NCI-H146 (cell line): ENCODE measurements at regions not wholly inside any gene's neighbourhood (a gene's known extent, or its start where the extent isn't known, plus 50 kb on each side); places are given as distances from the start of the nearest gene placed in this dataset.
"Not testable (repeated sequence)": the region's sequence is repeated elsewhere in the genome, so short reads cannot be mapped to it uniquely, and the experiment has no call there.

Experiments used
- DNase-seq: peaks from one replicate; lab custom pipeline; 2025; lab: John Stamatoyannopoulos, UW

- DNase-seq, result no peak
Observed at GRCh38 chr10:120755771-120756170, 95.4 kb upstream of the WDR11 start.

GRCh38 chr10:120760253-120760652 lies 90.9 kb upstream of the WDR11 start:
- DNase-seq, result no peak

DNA sequence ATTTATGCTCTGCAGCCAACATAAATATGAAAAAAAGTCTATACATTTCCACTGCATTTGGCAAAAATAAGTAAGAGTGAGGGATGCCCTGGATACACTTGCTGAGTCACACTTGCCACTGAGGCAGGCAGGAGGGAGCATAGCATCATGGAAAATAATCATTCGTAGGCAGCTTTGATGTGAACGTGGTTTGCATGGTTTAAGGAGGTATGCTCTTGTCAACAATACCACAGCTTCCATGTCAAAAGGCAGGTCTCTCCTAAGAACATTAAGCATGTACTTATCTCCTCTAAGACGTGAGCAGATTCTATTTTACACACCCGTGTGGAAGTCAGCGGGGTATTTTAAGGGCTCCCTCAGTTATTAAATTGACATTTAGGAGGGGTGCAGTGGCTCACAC lies 89.2 kb upstream of the WDR11 start:
- no peak for DNase-seq

DNA sequence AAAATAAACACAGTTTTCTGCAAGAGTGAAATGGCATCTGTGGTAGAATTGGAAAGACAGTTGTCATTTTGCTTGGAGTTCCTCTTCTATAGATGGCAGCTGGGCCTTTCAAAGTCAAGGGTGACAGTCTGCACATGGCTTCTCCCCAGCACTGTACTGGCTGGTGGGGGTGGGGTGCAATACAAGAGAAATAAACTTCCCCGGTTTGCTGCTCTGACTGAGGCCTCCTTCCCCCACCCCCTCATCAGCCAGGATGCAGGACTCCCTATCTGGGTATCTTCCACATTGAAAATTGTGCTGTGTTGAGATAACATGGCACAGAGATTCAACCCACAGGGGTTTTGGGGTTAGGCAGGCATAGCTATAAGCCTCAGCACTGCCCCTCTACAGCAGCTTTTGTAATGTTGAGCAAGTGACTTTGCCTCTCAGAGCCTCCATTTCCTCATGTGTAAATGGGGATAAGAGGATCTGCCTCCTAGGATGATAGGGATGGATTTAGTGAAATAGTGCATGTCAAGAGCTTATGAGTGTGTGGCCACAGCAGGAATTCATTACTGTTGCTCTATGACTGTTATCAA lies 85.8 kb upstream of the WDR11 start:
- DNase-seq, result no peak

DNA sequence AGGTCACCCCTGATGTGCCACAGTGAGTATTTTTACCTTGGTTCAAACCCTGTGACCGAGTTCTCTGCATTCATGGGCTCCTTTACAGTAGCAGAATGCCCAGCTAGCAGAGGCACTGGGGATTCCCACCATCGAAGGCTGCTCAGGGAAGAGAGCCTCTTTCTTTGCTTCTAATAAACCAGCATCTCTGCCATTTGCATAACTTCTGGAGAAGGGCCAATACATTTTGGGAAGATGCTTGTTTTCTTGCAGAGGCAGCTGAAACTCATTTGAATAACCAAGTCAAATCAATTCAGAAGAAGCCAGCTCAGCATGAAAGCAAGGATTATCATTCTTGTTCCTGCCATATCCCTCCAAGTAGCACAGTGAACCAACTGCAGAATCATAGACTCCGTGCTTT lies 82.9 kb upstream of the WDR11 start:
- DNase-seq, result no peak

- no peak for DNase-seq
Observed at GRCh38 chr10:120770496-120770895, 80.7 kb upstream of the WDR11 start.

- DNase-seq, result no peak
Observed at GRCh38 chr10:120776442-120776841, 74.7 kb upstream of the WDR11 start.

GRCh38 chr10:120782336-120782735 lies 68.8 kb upstream of the WDR11 start:
- DNase-seq, result no peak

DNA sequence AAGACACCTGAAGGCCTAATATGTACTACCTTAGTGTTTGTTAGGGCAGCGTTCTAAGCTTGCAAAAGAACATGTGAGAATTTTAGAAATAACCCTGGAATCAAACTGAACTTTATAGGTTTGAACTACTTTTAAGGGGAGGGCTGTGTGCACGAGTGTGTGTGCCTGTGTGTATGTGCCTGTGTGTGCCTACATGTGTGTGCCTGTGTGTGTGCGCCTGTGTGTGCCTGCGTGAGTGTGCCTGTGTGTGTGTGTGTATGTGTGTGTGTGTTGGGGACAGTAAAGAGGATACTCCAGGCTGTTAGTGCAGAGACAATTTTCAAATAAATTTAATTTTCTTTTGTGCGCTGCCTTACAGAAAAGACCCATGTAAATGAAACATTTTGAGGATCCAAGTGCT lies 68.1 kb upstream of the WDR11 start:
- no peak for DNase-seq

GRCh38 chr10:120783867-120784266 lies 67.3 kb upstream of the WDR11 start:
- no peak for DNase-seq

DNA sequence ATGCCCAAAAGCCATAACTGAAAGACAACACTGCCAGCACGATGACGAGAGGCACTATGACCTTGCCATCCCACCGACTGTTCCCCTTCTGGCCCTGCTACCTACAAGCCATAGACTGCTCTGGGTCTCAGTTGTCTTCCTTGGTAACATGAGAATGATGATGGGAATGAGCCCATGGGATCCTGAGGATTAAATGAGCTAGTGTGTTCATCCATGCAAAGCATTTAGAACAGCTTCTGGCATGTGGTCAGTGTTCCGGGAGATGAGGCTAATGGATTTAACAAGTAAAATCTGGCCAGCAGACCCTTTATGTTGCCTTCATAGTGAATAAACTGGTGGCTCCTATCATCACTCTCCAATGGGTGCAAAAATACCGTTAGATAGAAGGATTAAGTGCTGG lies 62.4 kb upstream of the WDR11 start:
- no peak for DNase-seq

DNA sequence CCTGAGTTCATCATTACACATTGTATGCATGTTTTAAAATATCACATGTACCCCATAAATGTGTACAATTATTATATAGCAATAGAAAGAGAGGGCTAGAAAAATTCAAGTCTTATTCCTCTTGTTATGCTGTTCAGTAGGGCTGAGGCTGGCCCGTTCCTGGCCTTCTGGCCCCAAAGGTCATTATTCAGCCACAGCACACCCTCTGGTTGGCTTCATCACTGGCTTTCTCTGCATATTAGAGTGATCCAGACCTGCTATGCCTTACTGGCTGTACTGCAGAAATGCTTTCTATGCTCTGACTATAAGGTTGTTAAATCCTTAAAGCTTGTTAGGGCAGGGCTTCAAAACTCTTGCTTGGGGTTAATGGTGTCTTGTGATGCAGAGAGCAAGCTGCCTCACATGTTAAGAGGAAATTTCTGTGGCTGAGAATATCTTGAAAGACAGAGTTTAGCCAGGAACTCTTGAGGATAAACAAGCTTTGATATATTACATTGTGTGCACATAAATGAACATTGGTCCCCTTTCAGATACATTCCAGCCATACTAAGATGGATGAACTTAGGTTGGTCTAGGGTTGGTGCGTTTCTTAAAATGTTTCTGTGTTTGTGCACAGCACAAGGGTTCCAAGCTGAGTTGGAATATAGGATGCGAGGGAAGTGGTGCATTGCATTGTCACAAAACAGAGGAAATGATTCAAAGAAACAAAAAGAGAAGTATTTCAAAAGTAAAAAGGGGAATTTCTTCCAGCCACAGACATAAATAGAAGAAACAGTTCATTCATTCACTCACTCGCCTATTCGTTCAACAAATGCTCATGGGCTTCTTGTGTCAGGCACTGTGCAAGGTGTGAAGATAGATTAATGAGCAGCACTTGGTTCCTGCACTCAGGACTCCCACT lies 61.6 kb upstream of the WDR11 start:
- DNase-seq, result no peak

DNA sequence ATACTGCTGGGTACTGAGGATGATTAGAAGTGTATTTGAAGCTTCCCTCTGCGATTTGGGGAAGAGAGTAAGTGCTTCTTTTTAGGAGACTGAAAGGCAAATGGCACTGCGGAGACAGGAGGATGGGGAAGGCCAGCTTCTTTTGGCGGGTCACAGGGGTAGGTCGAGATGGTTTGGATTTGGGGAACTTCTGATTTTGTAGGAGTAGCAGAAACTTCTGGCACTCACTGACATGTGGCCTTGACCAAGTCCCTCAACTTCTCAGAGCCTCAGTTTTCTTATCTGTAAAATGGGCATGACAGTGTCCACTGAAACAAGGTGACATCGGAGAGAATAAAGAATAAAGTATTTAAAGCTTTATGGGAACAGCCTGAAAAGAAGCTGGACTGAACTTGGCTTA lies 59.8 kb upstream of the WDR11 start:
- no peak for DNase-seq

- DNase-seq, result no peak
Observed at GRCh38 chr10:120793088-120793487, 58.1 kb upstream of the WDR11 start.

GRCh38 chr10:120794390-120794789 lies 56.8 kb upstream of the WDR11 start:
- no peak for DNase-seq

GRCh38 chr10:120798276-120798675 lies 52.9 kb upstream of the WDR11 start:
- DNase-seq, result not testable (repeated sequence)

GRCh38 chr10:120799849-120800248 lies 51.3 kb upstream of the WDR11 start:
- no peak for DNase-seq

DNA sequence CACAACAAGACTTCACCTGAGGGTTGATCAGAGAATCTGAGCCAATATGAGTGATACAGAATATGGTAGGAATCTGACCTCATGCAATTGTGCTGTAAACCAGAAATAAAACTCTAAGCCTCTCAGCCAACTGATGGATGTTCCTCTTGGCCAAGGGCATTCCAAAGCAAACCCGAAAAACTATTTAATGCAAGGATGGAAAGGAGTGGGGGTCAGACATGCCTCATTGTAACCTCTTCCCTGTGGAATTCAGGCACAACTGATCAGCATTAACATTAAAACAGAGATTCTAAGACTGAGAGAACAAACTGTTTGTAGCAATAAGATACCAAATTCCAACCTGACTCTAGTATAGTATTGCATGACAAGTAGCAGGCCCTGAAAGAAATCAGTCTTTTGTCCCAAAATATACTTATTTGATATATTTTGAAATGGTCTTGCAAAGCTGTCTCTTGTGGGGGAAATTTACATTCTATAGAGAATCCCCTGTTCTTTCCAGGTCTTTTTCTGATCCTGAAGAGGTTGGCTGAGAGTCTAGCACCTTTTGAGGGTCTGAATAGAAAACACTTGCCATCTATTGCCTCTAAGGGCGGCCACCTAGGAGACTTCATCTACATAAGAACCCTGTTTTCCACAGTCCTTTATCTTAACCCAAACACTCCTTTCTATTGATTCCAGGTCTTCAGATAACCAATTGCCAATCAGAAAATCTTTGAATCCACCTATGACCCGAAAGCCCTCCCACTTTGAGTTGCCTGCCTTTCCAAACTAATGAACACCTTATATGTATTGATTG lies 50.4 kb upstream of the WDR11 start:
- no peak for DNase-seq
